Upper lobe of left lung (tissue), 4 donors: ENCODE measurements at regions not wholly inside any gene's neighbourhood (a gene's known extent, or its start where the extent isn't known, plus 50 kb on each side); places are given as distances from the start of the nearest gene placed in this dataset.

Experiments used
- EP300 ChIP-seq, 4 donors: sonication (generic); formaldehyde crosslinking; IDR thresholded peaks; one replicate each; pipeline ENCODE4 v1.5.1; 2017; ENCODE audit warnings: antibody characterized with exemption in 4 of 4, control low read depth in 2 of 4
- POLR2A ChIP-seq, 4 donors: fragments of 450-650 bp; IDR thresholded peaks; one replicate each; pipeline ENCODE4 v1.5.1; 2016 to 2017; ENCODE audit warnings: antibody characterized with exemption in 4 of 4, mild to moderate bottlenecking in 2 of 4
- POLR2AphosphoS5 ChIP-seq, 2 donors: sonication (generic); formaldehyde crosslinking; IDR thresholded peaks; one replicate each; pipeline ENCODE4 v1.5.1; 2017; ENCODE audit warnings: antibody characterized with exemption in 2 of 2
- TF ChIP-seq, protein P1 (sequence below), 6 experiments: fragments of 450-650 bp in 4 of 6; fragments of 200-600 bp in 2 of 6; sonication (generic) in 2 of 6; IDR thresholded peaks; one replicate each; pipeline ENCODE4 v1.5.1; 2016 to 2019; ENCODE audit warnings: antibody characterized with exemption in 6 of 6

DNA sequence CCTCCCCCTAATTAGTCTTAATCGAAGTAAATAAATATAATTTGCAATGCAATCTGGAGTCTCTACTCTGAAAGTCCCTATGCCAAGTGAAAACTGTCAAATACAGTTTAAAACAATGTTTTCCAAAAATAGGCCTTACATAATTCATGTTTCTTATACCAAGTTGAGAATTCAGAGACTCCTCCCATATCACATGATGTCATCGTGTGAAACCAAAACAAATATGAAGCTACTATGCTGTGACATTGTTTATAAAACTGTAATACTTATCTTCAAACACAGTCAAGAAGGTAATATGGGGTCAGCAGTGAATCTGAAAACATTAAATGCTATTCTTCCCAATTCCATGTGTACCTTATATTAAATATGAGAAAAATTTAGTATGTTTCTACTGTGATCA is 940.2 kb upstream of the FANCL start:
- TF ChIP-seq, protein P1, sequence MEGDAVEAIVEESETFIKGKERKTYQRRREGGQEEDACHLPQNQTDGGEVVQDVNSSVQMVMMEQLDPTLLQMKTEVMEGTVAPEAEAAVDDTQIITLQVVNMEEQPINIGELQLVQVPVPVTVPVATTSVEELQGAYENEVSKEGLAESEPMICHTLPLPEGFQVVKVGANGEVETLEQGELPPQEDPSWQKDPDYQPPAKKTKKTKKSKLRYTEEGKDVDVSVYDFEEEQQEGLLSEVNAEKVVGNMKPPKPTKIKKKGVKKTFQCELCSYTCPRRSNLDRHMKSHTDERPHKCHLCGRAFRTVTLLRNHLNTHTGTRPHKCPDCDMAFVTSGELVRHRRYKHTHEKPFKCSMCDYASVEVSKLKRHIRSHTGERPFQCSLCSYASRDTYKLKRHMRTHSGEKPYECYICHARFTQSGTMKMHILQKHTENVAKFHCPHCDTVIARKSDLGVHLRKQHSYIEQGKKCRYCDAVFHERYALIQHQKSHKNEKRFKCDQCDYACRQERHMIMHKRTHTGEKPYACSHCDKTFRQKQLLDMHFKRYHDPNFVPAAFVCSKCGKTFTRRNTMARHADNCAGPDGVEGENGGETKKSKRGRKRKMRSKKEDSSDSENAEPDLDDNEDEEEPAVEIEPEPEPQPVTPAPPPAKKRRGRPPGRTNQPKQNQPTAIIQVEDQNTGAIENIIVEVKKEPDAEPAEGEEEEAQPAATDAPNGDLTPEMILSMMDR (IDR thresholded peaks at IDR 0.05) = no peak
- no peak for TF ChIP-seq POLR2A (IDR thresholded peaks at IDR 0.05)
- no peak for TF ChIP-seq POLR2AphosphoS5 (IDR thresholded peaks at IDR 0.05)
- TF ChIP-seq EP300 (IDR thresholded peaks at IDR 0.05) = no peak
